AG04449 (cell line): ENCODE measurements at regions not wholly inside any gene's neighbourhood (a gene's known extent, or its start where the extent isn't known, plus 50 kb on each side); places are given as distances from the start of the nearest gene placed in this dataset.

Experiments used
- CTCF ChIA-PET: fragments of 350-600 bp; formaldehyde crosslinking; extraction: SDS; loops from one replicate; lab custom pipeline; 2021; ENCODE audit warnings: antibody characterized with exemption; lab: Yijun Ruan, JAX
- POLR2A ChIA-PET: fragments of 400-600, 350-600 bp; formaldehyde crosslinking; extraction: SDS; loops from one replicate; lab custom pipeline; 2020; ENCODE audit warnings: antibody characterized with exemption, inconsistent platforms; lab: Yijun Ruan, JAX
- DNase-seq: peaks from one replicate; pipeline ENCODE4 v3.0.0-alpha.2; 2010; ENCODE audit warnings: low read depth, low spot score
- H3K4me3 ChIP-seq: 2 replicates; pipeline ENCODE4 v1.5.1; 2011; ENCODE audit warnings: low read depth, mild to moderate bottlenecking, control low read depth, low read length
- CTCF ChIP-seq: IDR thresholded peaks from one replicate; pipeline ENCODE4 v1.5.1; 2011; ENCODE audit warnings: mild to moderate bottlenecking, moderate library complexity, low read length, control low read depth, inconsistent platforms; ENCODE audit not compliant: insufficient read depth; ENCODE audit errors: missing control alignments

GRCh38 chr20:58070664-58071196 is 157.7 kb downstream of the ANKRD60 start:
- ChIA-PET CTCF (interaction anchor here (1.1 to 2.0 kb wide), 2 partner anchors 16 to 17 kb away, joined by 4 to 5 read pairs; no protein-coding TSS in a partner anchor), POLR2A (no interaction called here)
- TF ChIP-seq CTCF = no peak

GRCh38 chr20:58069796-58070663 is 158.4 kb downstream of the ANKRD60 start:
- ChIA-PET CTCF (interaction anchor here (0.8 to 2.0 kb wide), 3 partner anchors 11 to 18 kb away, joined by 3 to 5 read pairs (median 4); no protein-coding TSS in a partner anchor), POLR2A (no interaction called here)
- no peak for TF ChIP-seq CTCF
- no peak for DNase-seq
- H3K4me3 ChIP-seq = no peak overlapping the region

More at GRCh38 chr20:58070664-58071196, 157.7 kb downstream of the ANKRD60 start:
- H3K4me3 ChIP-seq = no peak overlapping the region
- no peak for DNase-seq

- POLR2A ChIA-PET = no interaction called here
- DNase-seq = no peak
- no peak overlapping the region for H3K4me3 ChIP-seq
- TF ChIP-seq CTCF = no peak
- CTCF ChIA-PET = interaction anchor here (0.8 kb wide), 1 partner anchor 12 kb away, joined by 3 read pairs; no protein-coding TSS in a partner anchor
Measured at GRCh38 chr20:58069207-58069606, 159.2 kb downstream of the ANKRD60 start.

GRCh38 chr20:58065508-58066361 is 162.7 kb downstream of the ANKRD60 start:
- no peak overlapping the region for H3K4me3 ChIP-seq
- ChIA-PET POLR2A (no interaction called here), CTCF (interaction anchor here (1.0 to 1.3 kb wide), 2 partner anchors 22 to 63 kb away, joined by 3 to 4 read pairs; no protein-coding TSS in a partner anchor)
- DNase-seq = no peak
- no peak for TF ChIP-seq CTCF

GRCh38 chr20:58064411-58065010 is 163.9 kb downstream of the ANKRD60 start:
- ChIA-PET CTCF (interaction anchor here (1.0 to 1.4 kb wide), 2 partner anchors 10 to 23 kb away, joined by 4 read pairs; no protein-coding TSS in a partner anchor), POLR2A (no interaction called here)
- no peak for TF ChIP-seq CTCF
- H3K4me3 ChIP-seq = no peak overlapping the region
- DNase-seq = no peak
